GM21515 (cell line): ENCODE measurements at regions not wholly inside any gene's neighbourhood (a gene's known extent, or its start where the extent isn't known, plus 50 kb on each side); places are given as distances from the start of the nearest gene placed in this dataset.

Source experiments
- ATAC-seq: cut with Tn5 transposase; IDR thresholded peaks from one replicate; pipeline ENCODE4 v1.9.1; 2021; ENCODE audit not compliant: unreplicated experiment

- no peak for ATAC-seq
Measured at GRCh38 chr11:15794361-15795150, 561.8 kb downstream of the SOX6 start.

GRCh38 chr11:15795378-15795777 lies 561.0 kb downstream of the SOX6 start:
- ATAC-seq = no peak

- no peak for ATAC-seq
Measured at GRCh38 chr11:15800111-15800800, 556.1 kb downstream of the SOX6 start.

GRCh38 chr11:15801126-15801525 lies 555.2 kb downstream of the SOX6 start:
- ATAC-seq = no peak

GRCh38 chr11:15801616-15802015 lies 554.7 kb downstream of the SOX6 start:
- no peak for ATAC-seq

DNA sequence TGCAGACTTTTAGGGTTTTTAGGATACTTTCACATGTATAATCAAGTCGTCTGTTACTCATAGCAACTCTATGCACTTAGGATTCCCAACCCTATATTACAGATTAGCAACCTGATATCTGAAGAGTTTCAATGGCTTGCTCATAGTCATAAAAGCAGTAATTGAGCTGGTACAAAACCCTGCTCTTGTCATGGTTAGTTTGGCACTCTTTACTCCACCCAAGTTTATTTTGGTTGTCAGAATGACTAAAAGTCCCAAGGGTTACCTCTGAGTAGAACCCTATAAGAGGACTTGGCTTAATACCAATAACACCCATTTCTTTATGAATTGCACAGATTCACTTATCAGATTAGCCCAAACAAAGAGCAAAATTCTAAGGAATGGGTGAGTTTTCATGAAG lies 550.6 kb downstream of the SOX6 start:
- ATAC-seq = no peak

- ATAC-seq = no peak
Measured at GRCh38 chr11:15806217-15806616, 550.1 kb downstream of the SOX6 start.

DNA sequence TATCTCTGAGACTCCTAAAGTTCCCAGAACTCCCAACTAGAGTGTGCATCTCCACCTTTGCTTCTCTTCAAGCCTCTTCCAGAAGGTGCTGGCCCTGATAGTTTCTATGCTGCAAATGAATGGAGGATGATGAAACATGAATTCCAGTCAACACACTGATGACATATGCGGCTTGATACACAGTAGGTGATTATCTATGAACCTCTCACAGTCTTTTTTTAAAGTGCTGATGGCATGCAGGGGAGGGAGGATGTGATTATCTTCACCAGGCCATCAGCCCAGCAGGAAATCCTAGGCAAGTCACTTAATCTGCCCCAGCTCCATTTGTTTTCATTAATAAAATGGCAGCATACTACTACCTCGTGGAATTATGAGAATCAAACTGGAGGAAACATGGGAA lies 548.5 kb downstream of the SOX6 start:
- ATAC-seq = no peak

GRCh38 chr11:15810082-15810481 lies 546.3 kb downstream of the SOX6 start:
- no peak for ATAC-seq

- ATAC-seq = no peak
Measured at GRCh38 chr11:15810525-15810924, 545.8 kb downstream of the SOX6 start.

- ATAC-seq = no peak
Measured at GRCh38 chr11:15815246-15816195, 540.8 kb downstream of the SOX6 start.

DNA sequence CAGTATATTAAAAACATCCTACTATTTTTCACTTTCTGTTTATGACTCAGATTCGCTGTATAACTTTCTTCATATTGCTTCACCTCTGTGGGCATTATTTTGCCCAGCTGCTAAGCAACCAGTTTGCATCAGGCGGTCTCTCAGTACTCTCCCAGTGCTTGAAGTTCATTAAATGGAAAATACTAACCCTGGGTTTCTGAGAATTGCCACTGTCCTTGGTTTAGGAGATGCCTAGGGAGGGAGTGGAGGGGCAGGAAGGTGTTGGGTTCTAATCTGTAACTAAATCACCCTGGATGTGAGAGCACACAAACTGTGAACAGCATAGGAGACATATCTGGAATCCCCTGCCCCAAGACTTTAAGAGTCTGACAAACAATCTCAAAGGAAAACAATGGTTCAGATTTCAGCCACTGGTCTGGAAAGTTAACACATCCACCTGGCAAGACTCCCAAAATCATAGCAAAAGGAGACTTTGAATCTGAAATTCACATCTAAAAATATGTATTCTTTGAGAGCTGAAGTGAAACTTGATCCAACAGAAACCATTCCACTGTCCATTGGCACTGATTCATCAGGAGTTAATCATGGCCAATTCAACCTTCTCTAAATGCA lies 540.0 kb downstream of the SOX6 start:
- no peak for ATAC-seq

- no peak for ATAC-seq
Measured at GRCh38 chr11:15817001-15817400, 539.3 kb downstream of the SOX6 start.

GRCh38 chr11:15818132-15818842 lies 538.1 kb downstream of the SOX6 start:
- no peak for ATAC-seq

DNA sequence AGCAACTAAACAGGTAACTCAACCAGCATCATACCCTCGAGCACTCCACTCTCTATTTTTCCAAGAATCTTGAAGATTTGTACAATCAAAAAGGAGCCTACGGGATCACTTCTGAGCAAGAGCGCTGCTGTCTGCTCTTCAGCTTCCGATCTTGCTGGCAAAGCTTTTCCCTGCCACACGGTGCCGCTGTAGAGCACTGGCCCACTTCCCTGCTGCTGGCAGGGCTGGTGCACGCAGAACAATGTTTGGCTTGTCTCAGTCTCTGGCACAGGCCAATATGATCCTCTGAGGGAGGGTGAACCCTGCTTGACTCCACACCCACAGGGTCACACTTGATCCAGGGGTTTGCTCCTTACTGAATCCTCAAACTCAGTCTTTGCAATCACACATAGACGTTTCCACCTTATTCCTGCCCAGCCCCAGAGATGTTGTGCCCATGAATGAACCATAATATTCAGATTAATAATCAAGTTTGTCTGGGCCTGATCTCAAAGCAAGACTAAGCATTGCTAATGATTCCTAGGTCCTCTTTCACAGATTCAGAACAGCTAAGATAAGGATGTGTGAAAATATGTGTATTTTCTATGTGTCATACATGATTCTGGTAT lies 536.6 kb downstream of the SOX6 start:
- peak; percentile 94 for ATAC-seq

DNA sequence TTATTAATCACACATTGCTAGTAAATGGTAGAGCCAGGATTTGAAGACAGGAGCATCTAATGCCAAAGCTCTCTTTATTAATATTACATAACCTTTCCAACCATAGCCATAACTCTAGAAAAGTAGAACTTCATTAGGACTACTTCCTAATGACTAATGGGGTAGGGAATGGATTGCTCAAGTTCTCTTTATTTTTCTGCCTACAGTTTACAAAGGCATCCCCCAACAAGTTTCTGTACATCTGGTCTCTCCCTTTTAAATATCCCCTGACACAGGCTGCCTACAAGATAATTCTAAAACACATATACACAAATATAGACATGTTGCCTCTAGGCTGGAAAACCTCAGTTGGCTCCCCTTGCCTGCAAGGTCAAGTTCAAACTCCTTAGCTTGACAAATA lies 534.9 kb downstream of the SOX6 start:
- ATAC-seq = no peak

- no peak for ATAC-seq
Measured at GRCh38 chr11:15824060-15824459, 532.3 kb downstream of the SOX6 start.

DNA sequence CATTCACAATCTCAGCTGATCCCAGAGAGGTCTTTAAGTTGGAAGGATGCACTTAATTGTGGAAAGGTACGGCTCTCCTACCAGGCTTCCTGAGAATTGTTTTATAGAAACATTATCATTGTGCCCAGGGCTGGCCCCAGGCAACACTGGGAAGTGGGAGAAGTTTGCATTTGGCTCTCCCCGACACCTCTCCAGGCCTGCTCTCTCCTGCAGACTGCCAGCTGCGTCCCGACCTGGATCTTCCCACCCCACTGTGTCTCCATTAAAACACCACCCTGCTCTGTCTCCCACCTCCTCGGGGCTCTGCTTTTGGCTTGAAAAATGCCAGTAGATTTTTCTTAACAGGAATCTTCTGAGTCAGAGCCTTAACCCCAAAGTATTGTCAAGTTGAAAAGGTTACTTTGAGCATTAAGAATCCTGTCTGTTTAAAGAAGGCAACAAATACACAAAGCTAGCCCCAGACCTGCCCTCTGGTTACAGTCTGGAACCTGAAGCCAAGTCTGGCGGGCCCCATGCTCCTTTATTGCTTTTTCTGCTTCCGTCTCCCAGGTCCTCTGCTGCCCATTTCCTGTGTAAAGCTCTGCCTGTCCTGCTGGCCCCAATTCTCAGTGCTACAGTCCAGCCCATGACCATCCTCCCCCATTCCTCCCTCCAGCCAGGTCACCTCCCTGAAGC lies 530.2 kb downstream of the SOX6 start:
- no peak for ATAC-seq

DNA sequence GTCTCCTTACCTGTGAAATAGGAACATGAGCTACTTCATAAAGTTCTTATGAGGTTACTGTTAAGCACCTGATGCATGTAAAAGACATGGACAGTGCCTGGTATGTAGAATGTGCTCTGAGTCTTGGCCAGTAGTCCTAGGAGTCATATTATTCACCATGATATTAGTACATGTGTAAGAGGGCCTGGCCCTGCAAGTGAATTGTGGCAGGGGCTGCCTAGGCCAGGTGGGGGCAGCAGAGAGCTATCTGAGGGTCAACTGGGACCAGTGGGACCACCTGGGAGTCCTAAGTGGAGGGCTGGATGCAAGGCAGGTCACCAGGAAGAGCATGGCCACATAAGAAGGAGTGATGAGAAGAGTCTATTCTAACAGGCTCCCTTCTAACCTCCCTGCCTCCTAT lies 529.5 kb downstream of the SOX6 start:
- ATAC-seq = peak; percentile 58
